NCI-H2196 treated with DMSO at 0.1 percent for 48 hours (cell line): ENCODE measurements at regions not wholly inside any gene's neighbourhood (a gene's known extent, or its start where the extent isn't known, plus 50 kb on each side); places are given as distances from the start of the nearest gene placed in this dataset.

Experiments used
- DNase-seq: peaks from one replicate; lab custom pipeline; 2025; ENCODE audit not compliant: unreplicated experiment; lab: John Stamatoyannopoulos, UW

DNA sequence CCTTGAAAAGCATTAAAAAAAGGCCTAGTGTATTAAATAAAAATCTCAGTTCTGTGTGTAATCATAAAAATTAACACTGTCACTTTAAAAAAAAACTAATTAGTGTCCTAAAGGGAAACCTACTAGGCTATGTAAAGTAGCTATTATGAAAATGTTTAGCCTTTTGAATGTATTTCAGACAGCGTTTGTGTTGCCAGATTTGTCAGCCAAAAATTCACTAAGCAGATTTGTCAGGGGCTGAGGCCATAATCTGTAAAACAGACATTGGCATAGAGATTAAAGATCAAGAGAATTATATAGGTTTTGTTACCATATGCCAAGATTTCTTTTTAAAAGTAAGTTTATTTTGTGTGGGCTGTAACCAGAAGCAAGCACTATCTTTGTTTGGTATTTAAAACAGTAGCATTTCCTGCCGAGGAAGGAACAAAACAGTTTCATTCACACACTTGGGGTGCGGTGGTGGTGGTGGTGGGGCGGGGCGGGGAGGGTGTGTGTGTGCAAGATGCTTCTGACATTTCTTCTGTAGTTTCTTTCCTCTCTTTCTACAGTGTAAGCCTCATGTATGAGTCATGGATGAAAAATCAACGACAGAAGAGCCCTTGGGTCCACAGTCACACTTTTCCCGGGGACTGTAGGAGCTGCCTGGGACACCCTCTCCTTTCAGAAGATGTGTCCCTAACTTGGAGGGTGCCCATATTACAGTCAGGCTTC, 328.5 kb upstream of the FANCL start:
- DNase-seq, result no peak

DNA sequence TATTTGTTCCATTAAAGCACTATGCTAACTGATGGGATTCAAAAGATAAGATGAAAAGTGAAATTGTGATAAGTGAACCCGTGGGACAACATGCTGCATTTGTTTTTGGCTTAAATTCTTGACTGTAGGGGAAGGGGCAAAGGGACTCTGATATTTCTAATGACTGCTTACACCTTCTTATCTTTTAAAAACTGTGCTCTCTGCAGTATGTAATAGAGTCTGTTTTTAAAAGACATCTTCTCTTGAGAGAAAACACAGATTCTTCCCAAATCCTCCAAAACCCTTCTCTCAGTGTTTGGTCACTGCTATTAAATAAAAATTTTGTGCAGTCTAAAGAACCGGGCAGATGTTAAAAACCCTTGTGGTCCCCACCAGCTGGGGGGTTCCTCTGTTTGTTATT, 327.8 kb upstream of the FANCL start:
- DNase-seq, result no peak

DNA sequence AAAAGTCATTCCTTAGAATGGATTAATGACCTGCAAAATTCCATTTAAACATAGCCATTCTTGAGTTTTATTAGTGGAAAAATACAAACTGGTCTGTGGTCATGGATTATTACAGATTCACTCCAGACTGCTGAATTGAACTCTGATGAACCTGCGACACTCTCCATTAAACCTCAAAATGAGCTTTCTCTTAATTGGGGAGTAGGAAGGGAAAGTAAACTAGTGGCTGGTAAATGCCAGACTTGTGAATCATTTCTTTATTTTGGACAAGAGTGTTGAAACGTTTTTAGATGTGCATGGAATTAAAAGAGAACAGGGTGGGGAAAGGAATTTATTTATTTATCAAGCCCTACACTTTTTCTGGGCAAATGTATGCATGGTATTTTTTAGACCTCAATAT, 321.2 kb upstream of the FANCL start:
- DNase-seq, result no peak

DNA sequence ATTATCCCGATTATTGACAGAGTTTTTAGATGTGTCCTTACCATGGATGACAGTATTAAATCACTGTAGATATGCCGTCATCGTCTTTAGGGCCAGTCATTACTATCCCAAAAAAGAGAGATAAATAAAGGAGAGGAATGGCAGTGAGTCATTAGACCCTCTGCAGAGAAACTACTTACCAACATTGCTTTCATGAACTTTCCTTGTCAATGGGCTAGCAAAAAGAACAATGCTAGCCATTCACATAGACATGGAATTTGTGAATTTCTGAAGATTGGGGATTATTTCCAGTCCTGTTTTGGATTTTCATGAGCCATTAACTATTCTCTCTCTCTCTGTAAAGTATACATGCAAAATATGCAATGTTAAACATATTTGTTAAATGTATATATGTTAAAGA, 319.4 kb upstream of the FANCL start:
- no peak for DNase-seq

DNA sequence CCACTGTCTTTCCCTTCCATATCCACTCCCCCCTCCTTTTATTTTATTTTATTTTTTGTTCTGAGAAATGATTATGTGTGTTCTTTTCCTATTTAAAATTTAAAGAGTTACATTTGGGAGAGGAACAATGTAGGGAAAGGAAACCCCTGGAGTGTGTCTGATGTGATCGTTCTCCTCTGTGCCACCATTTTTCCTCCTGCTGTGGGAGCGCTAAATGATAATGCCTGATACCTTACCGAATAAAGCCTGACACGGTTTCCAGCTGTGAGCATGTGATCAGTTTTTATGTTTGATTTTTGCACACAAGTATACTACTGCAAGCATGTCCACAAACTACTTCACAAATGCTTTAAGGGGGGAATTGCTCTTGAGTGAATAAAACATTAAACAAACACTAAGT, 317.8 kb upstream of the FANCL start:
- no peak for DNase-seq

DNA sequence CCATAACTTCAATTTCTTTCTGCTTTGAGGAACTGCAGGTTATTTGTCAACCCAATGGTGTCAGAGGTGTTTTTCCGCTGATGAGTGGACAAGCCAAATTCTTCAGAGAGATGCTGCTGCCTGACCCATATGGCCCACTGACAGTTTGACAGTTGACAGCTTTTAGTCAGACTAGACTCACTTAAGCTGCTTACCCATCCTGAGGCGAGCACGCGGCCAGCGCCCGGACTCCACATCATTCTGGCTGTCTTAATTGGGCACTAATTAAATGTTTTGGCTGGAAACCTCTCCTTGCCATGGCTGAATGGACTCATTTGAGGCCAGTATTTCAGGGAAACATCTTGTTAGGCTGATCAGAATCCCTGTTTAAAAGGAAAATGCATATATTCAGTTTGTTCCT, 316.1 kb upstream of the FANCL start:
- DNase-seq, result no peak

DNA sequence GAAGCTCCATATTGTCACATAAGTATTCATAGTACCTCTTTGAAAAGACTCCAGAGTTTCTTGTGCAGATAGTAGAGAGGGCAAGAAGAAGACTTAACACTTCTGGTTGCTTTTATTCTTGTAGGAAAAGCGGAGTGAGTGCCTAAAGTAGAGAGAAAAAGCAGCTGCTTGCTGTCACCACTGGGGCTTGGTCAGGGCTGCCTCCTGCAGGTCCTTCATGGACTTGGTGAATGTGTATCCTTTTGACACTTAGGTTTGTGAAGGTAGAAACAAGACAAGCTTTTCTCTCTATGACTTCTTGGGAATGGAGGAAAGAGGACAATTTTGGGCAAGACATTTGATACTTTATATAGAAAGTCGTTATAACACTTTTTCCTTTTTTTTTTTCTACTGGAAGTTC, 312.8 kb upstream of the FANCL start:
- DNase-seq, result no peak

DNA sequence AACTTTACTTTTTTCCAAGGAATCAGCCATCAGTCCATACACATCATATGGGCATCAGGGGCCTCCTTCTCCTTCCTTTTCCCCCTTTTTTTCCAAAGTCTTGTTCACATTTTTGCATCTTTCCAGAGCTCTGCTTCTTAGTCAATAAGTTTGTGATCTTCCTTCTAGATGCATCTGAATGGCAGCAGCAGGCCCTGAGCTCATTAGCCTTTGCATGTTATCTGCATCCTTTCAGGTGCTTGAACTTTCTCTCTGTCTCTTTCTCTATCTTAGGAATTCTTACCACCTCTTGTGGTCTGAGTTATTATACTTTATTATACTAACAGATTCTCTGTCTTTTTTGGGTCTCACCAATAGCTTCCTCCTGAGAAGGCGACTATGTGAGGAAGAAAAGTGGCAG, 312.4 kb upstream of the FANCL start:
- no peak for DNase-seq

DNA sequence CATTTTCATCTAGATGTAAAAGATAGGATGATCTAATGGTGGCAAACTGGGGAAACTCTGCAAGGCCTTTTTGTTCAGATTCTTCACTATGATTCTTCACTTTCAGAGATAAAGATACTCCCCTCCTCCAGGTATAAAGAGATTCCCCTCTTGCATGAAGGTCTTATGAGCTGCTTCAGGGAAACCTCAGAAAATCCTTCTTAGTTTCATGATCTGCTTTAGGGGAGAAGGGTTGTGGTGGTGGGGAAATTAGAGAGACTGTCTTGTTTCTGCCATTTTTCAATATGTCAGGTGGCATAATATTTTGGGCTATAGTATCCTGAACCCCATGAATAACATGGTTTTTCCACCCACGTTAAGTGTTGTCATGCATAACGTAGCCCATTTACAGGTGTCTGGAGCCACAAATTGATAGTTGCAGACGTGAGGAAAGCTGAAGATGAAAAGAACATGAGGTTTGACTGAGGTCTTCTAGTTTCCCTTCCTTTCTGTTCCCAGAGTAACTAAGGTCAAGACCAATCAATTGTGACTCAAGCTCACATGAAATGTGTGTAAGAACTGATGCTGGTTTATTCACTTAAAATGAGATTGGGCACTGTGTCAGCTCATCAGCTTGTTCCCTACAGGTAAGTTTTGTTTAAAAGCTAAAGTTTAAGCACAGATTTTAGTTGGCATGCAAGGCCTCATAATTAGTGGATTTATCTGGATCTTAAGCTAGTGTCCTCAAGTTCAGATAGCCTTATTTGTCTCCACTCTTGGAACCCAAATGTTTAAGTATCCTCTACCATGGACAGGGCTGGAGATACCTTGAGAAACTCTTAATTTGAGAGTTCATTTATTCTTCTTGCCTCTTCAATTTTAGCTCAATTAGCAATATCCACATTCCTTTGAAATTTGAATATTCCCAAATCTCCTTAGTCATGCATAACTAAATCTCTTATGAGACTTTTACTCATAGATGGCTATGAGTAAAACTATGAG, 304.5 kb upstream of the FANCL start:
- DNase-seq, result no peak

DNA sequence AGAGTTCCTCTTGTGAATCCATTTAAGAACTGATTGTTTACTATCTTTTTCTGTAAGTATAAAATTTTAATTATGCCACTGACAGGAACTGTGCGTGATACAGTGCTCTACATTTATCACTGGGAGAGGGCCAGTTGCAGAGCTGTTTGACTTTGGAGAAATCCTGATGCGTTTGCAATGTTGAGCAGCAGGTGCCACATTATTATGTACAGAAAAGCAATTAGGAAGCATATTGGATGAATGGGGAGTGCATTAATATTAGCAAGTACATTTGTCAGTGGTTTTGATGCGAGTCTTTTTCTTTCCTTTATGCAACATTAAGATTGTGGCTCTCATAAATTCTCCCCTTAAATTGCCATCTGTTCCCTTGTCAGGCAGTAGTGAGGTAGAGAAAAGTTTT, 302.3 kb upstream of the FANCL start:
- DNase-seq, result no peak

DNA sequence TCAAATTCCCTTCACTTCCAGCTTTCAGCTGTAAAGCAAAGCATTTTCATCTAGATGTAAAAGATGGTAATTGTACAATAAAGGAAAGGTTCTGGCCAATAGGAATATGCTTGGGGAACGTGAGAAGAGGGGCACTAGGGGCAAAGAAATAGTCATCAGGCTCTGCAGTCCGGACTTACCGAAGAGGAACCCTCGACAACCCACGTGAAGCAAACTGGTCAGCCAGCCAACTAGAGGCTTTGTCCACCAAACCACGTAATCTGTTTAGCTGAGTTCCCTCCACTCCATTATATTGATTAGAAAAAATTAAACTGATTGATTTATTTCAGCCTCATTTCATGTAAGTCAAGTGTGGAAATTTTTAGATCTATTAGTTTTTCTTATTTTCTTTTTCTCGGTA, 300.4 kb upstream of the FANCL start:
- no peak for DNase-seq

DNA sequence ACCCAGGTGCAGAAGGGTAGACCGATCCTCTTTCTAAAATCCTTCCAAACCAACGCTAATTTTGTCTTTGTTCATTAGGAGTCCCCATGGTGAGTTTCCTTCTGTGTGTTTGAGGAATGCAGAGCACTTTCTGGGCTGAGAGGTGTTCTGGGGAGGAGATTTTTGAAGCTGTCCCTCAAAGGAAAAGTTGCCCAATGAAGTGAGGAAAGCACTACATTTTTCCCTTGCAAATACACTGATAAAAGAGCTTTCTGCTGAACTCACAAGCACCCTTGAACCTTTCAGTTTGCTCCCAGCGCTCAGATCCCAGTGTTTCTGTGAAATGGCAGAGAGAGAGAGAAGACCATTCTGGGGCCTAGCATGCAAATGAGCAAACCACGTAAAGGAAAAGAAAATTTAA, 299.6 kb upstream of the FANCL start:
- no peak for DNase-seq

DNA sequence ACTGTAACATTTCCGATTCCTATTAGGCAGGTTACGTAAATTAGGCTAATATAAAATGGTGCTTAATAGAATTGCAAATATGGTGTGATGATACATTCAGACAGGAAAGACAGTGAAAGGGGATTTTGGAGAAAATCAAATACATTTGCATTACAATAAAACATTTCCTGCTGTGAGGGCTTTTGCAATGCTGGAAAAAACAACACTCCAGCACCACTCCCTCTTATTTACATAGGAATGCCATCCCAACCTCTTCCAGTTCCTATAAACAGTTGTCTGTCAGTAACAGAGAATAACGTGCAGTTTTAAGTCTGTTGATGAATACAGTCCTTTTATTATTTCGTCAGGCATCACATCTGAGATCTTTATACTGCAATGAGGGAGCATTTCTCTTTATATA, 298.8 kb upstream of the FANCL start:
- no peak for DNase-seq

DNA sequence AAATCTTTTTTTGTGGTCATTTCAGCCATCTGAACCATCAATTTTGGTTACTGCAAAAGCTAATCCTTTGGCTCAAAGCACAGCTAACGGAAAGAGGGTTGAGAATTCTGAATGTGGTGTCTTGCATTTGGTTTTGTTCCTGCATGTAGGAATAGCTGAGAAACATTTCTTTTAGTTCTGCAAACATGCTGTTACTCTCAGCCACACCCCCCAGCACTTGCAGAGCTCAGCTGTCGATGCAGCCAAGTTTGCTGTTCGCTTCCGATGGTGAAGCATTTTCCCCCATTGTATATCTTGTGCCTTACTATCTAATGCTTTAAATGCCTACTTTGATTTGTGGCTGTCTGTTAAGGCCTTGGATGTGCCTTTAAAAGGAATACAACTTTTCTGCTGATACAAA, 294.9 kb upstream of the FANCL start:
- DNase-seq, result no peak

DNA sequence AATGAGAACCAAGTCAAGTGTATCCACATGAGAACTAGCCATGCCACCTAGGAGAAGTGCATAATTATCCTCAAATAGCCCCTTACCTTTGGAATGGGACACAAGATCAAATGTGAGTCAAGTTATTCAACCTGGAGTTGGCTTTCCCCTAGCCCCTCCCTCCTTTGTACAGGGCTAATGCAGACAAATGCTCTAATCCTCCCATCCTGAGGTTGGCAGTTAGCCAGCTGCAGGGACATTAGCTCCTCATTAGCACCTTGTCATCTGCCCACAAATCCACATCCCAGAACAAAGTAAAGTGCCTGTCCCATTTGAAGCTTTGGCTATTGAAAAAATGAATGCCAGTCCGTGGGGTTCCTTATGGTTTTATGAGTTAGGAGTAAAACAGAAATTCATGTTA, 294.1 kb upstream of the FANCL start:
- DNase-seq, result no peak

DNA sequence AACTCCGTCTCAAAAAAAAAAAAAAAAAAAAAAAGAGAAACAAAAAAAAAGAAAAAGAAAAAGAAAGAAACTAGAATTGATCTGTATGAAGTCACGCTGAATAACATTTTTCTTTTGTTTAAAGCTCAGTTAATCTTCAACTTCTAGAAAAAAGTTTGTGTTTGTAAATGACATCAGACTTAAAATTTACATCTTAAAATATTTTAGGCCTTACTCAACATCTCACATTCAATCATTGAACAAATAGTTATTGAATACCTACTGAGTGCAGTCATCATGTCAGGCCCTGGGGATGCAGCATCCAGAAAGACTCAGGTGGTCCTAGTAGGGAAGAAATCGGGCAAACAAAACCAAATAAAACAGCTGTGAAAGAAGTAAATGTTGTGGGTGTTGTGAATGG, 292.3 kb upstream of the FANCL start:
- DNase-seq, result no peak

DNA sequence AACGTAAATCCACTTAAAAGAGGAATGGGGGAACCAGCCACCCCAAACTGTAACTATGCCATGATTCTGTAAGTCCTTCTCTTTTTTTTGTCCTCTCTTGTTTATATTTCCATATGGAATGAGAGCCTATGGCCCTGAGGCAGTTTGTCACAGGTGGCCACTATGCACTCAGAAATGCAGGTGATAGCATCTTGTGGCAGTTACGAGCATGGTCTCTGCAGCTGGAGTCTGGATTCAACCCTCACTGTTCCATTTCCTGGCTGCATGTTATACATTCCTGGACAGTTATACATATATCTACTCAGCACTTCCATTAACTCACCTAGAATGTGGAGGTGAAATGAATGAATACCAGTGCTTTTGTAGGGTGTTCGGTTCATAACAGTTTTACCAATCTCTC, 291.5 kb upstream of the FANCL start:
- no peak for DNase-seq

DNA sequence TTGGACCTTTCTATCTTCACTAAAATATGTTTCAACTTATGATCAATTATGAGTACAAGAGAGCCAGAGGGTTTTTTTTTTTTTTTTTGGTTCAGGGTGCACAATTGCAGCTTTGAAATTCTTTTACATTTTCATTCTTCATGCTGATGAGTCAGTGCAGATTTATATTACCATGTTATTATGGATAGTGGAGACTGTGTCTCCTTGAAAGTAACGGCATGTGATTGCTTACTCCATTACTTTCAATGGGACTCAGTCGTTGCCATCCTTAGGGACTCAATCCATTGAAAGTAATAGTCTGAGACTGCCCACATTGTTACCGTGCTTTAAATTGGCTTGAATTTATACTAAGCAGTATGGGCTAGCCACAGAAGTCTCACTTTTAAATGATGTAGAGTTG, 286.5 kb upstream of the FANCL start:
- no peak for DNase-seq

DNA sequence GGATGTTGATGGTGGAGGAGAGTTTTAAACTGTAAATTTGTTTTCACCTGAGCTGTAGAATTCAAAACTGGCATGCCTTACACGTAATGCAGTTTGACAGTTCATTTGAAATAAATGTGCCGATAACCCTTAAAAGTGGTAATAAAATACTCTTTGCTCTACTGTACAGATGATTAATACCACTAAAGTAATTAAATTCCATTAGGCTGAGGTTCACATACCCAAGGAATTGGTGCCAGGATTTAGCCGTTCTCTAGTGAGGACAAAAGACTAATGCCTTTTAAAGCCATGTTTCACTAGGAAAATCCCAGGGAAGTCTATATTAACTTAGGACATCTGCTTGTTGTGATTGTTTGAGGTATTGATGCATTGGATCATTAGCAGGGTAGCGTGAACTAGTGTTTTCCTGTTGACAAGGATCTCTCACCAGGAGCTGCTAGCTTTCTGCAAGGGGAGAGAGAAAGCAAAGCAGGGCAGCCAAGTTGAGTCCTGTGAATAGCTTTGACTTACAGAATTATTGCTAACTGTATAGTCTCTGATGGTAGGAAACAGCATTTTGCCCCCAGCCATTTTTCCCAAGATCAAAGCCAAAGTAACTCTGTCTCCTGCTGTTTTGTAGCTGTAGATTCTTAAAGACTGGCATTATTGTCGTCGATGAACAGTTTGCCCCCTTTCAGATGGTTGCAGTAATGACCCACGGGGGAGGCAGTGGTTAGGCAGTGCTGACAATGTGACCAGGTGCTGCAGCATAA, 280.9 kb upstream of the FANCL start:
- DNase-seq, result no peak

DNA sequence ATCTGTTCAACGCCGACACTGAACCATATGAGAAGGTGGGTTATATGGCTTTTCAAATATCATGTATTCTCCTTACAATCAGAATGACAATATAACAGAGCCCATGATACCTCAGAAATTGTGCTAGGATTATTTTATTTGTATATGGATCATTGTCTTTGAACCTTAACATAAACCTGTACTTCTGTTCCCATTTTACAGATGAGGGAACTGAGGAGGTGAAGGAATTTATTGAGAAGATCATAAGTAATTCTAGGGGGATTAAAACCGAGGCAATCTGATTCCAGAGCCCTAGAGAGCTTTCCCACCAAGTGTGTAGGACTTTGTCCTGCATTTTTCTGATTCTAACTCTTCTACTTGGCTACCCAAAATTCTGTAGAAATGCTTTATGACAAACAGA, 279.8 kb upstream of the FANCL start:
- DNase-seq, result no peak

DNA sequence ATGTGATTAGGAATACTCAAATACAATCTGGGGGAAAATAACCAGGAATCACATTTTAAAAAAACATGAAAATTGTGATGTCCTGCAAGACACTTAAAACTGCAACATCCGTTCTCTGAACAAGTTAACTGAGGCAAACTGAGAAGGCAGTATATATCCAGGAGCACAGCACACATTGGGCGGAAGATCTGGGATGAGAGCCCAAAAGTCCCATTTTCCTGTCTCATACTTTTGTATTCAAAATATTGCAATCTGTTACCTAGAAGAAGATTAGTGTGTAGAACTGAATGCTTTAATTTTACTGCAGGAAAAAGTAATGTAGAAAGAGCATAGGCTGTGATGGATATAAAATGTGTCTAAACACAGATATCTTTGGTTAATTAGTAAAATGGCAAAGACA, 276.8 kb upstream of the FANCL start:
- no peak for DNase-seq

DNA sequence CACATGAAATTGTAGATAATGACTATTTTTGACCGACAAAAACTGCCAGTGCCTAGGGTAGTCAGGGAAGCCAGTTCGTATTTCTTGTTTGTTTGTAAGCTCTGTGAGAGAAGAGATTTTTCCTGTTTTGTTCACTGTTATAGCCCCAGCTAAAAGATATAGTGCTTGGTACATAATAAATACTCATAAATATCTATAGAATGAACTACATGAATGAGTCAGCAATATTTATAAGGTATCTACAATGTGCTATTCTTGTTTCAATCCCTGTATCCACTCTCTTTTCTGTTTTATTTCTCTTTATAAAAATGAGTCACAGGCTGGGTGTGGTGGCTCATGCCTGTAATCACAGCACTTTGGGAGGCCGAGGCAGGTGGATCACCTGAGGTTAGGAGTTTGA, 275.6 kb upstream of the FANCL start:
- DNase-seq, result no peak
